Vagina (tissue), 2 donors: ENCODE measurements at regions not wholly inside any gene's neighbourhood (a gene's known extent, or its start where the extent isn't known, plus 50 kb on each side); places are given as distances from the start of the nearest gene placed in this dataset.
"Not testable (repeated sequence)": the region's sequence is repeated elsewhere in the genome, so short reads cannot be mapped to it uniquely, and the experiment has no call there.

ENCODE experiments used
- DNase-seq, 2 donors: peaks; one replicate each; pipeline ENCODE4 v3.0.0-alpha.2; 2017; ENCODE audit errors: extremely low spot score in 2 of 2
- H3K27ac ChIP-seq: fragments of 200-600 bp; sonication (generic); one replicate; pipeline ENCODE4 v1.5.1; 2019
- H3K27me3 ChIP-seq: fragments of 200-600 bp; sonication (generic); one replicate; pipeline ENCODE4 v1.5.1; 2019
- H3K36me3 ChIP-seq, 2 donors: fragments of 200-600 bp; sonication (generic); one replicate each; pipeline ENCODE4 v1.5.1; 2017 to 2019
- H3K4me1 ChIP-seq: fragments of 200-600 bp; sonication (generic); one replicate; pipeline ENCODE4 v1.5.1; 2019
- H3K4me3 ChIP-seq, 2 donors: fragments of 200-600 bp; sonication (generic); 1 replicate in 1 of 2; 2 replicates in 1 of 2; pipeline ENCODE4 v1.5.1; 2016 to 2019
- H3K9me3 ChIP-seq: fragments of 200-600 bp; sonication (generic); one replicate; pipeline ENCODE4 v1.5.1; 2019
- CTCF ChIP-seq, 3 experiments: fragments of 450-650 bp in 2 of 3; fragments of 200-600 bp in 1 of 3; sonication (generic) in 1 of 3; IDR thresholded peaks; one replicate each; pipeline ENCODE4 v1.5.1; 2017 to 2019; ENCODE audit warnings: antibody characterized with exemption in 3 of 3, mild to moderate bottlenecking in 2 of 3, moderate library complexity in 2 of 3
- POLR2A ChIP-seq, 2 donors: fragments of 450-650 bp; IDR thresholded peaks; one replicate each; pipeline ENCODE4 v1.6.1; 2017; ENCODE audit warnings: antibody characterized with exemption in 2 of 2, mild to moderate bottlenecking in 2 of 2, moderate library complexity in 2 of 2
- POLR2AphosphoS5 ChIP-seq, 2 donors: sonication (generic); formaldehyde crosslinking; IDR thresholded peaks; one replicate each; pipeline ENCODE4 v1.9.0; 2017; ENCODE audit warnings: antibody characterized with exemption in 2 of 2, mild to moderate bottlenecking in 2 of 2, low read depth in 1 of 2; ENCODE audit not compliant: insufficient read depth in 1 of 2
- intact Hi-C: fragments of 100-400 bp; cut with DNase I; formaldehyde crosslinking; loops from one replicate; pipeline ENCODE4 v1.15.1; 2023

- Histone ChIP-seq H3K4me1 (no peaks in the 10 kb centered on the region), H3K9me3 (no peaks in the 10 kb centered on the region), H3K27me3 (no peaks in the 10 kb centered on the region), H3K27ac (no peak overlapping the region), H3K36me3 (no peaks in the 10 kb centered on the region), H3K4me3 (no peak overlapping the region)
- no peak for DNase-seq
- TF ChIP-seq POLR2A (IDR thresholded peaks at IDR 0.05) (no peak), POLR2AphosphoS5 (IDR thresholded peaks at IDR 0.05; ENCODE audit: insufficient read depth in 1 of 2, low read depth in 1 of 2) (no peak), CTCF (IDR thresholded peaks at IDR 0.05) (no peak)
- intact Hi-C loops: no loop called here
Measured at GRCh38 chr2:39893616-39894015, 114.6 kb upstream of the THUMPD2 start.

GRCh38 chr2:39881948-39882347 lies 102.9 kb upstream of the THUMPD2 start:
- Histone ChIP-seq H3K36me3 (no peaks in the 10 kb centered on the region), H3K9me3 (no peaks in the 10 kb centered on the region), H3K27ac (no peak overlapping the region), H3K27me3 (no peaks in the 10 kb centered on the region), H3K4me1 (no peaks in the 10 kb centered on the region), H3K4me3 (no peak overlapping the region)
- intact Hi-C loops: no loop called here
- TF ChIP-seq POLR2A (IDR thresholded peaks at IDR 0.05): no peak
- no peak for TF ChIP-seq POLR2AphosphoS5 (IDR thresholded peaks at IDR 0.05; ENCODE audit: insufficient read depth in 1 of 2, low read depth in 1 of 2)
- no peak for TF ChIP-seq CTCF (IDR thresholded peaks at IDR 0.05)
- no peak for DNase-seq

DNA sequence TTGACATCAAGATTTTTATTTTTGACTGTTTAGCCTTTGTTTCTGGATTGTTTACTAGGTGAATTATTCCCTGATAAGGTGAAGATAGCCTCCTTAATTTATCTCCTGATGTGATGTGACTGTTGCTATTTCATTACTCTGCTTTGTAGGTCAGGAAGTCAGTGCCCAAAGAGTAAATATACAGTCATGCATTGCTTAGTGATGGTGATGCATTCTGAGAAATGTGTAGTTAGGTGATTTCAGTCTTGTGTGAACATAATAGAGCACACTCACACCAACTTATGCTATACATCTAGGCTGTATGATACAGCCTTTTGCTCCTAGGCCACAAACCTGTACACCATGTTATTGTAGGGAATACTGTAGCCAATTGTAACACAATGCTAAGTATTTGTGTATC lies 102.4 kb upstream of the THUMPD2 start:
- no peaks in the 10 kb centered on the region for H3K27me3 ChIP-seq
- H3K9me3 ChIP-seq: no peaks in the 10 kb centered on the region
- TF ChIP-seq POLR2A (IDR thresholded peaks at IDR 0.05) (no peak), POLR2AphosphoS5 (IDR thresholded peaks at IDR 0.05; ENCODE audit: insufficient read depth in 1 of 2, low read depth in 1 of 2) (no peak), CTCF (IDR thresholded peaks at IDR 0.05) (no peak)
- no peak overlapping the region for H3K27ac ChIP-seq
- intact Hi-C loops: no loop called here
- no peak for DNase-seq
- no peaks in the 10 kb centered on the region for H3K4me1 ChIP-seq
- no peak overlapping the region for H3K4me3 ChIP-seq
- H3K36me3 ChIP-seq: no peaks in the 10 kb centered on the region

DNA sequence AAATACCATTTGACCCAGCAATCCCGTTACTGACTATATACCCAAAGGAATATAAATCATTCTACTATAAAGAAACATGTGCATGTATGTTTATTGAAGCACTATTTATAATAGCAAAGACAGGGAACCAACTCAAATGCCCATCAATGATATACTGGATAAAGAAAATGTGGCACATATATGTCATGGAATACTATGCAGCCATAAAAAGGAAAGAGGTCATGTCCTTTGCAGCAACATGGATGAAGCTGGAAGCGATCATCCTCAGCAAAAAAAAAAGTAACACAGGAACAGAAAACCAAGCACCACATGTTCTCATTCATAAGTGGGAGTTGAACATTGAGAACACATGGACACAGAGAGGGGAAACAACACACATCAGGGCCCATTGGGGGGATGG lies 99.9 kb upstream of the THUMPD2 start:
- H3K27ac ChIP-seq, DNase-seq: not testable (repeated sequence)

DNA sequence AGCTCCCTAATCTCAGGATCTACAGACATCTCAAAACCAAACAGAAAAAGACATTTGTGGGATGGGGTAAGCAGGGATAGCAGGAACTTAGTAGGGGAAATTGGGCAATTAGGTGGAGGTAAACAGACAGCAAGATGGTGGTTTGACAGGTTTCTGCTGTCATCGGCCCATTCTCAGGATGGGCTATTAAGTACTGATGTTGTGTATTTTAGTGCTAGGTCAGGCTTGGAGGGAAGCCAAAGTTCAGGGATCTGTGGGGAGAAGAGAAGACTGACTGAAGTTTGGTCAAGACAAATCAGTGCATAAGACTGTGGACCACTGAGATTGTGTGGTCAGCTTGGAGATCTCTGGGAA lies 96.8 kb upstream of the THUMPD2 start:
- Histone ChIP-seq H3K27me3 (no peaks in the 10 kb centered on the region), H3K4me3 (no peak overlapping the region), H3K36me3 (no peaks in the 10 kb centered on the region), H3K27ac (no peak overlapping the region), H3K9me3 (no peaks in the 10 kb centered on the region), H3K4me1 (peaks cover 10% of the 10 kb centered on the region)
- DNase-seq: no peak
- intact Hi-C loops: no loop called here
- TF ChIP-seq POLR2AphosphoS5 (IDR thresholded peaks at IDR 0.05; ENCODE audit: insufficient read depth in 1 of 2, low read depth in 1 of 2): no peak
- no peak for TF ChIP-seq POLR2A (IDR thresholded peaks at IDR 0.05)
- TF ChIP-seq CTCF (IDR thresholded peaks at IDR 0.05): no peak

More for the DNA sequence above, 99.9 kb upstream of the THUMPD2 start:
- H3K36me3 ChIP-seq, H3K9me3 ChIP-seq, H3K4me3 ChIP-seq, intact Hi-C loops, H3K27me3 ChIP-seq: not testable (repeated sequence)
- peaks cover 10% of the 10 kb centered on the region for H3K4me1 ChIP-seq
